NCI-H2029 (cell line): ENCODE measurements at regions not wholly inside any gene's neighbourhood (a gene's known extent, or its start where the extent isn't known, plus 50 kb on each side); places are given as distances from the start of the nearest gene placed in this dataset.

Experiments
- DNase-seq: peaks from one replicate; lab custom pipeline; 2025; lab: John Stamatoyannopoulos, UW

DNA sequence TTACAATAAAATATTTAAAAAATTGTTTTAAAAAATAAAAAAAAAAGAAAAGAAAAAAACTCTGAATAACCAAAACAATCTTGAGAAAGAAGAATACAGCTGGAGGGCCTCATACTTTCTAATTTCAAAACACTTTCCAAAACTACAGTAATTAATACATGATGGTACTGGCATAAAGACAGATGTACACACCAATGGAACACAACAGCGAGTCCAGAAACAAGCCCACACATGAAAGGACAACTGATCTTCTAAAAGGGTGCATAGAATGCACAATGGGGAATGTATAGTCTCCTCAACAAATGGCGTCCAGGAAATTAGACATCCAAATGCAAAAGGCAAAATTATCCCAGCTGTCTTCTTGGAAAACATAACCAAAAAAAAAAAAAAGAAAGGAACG is 99.6 kb downstream of the LURAP1L start:
- no peak for DNase-seq

GRCh38 chr9:12875191-12875590 is 100.4 kb downstream of the LURAP1L start:
- no peak for DNase-seq

DNA sequence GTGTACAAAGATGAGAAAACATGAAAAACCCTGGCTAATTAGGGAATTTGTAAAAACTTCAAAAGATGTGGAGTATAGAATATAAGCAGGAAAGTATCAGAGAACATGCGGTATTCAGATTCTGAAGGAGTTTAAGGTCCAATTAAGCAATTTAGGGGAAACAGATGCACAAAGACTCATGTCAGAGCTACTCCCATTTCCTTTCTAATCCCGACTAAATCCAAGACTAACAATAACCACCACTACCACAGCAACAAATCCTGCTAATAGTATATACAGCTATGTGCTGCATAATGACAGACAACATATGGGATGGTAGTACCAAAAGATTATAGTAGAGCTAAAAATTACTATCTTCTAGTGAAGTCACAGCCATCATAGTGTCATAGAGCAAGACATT is 102.1 kb downstream of the LURAP1L start:
- DNase-seq = no peak

DNA sequence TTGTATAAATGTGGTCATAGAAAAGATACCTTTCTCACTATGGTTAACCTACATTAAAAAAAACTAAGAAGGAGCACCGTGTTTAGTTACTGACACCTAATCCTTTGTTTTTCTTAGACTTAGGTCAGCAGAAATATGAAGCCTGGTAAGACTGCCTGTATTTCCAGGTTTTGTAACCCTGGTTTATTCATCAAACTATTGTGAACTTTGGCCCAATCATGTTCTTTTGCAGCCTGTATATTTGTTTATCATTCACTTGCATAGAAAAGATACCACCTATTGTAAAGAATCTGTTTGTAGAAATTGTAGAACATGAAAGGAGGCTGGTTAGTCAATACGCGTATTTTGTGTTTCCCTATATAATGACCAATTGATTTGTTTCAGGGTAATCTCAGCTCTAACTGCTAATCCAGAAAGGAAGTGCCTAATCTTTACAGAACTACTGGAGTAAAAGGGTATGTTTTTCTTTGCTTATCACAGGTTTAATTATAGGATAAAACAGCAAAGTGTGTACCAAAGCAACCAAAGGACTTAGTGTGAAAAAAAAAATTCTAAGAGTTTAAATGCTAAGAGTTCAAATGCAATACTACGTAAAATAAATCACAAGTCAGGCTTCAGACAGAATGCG is 103.6 kb downstream of the LURAP1L start:
- no peak for DNase-seq

- no peak for DNase-seq
These were observed 105.1 kb downstream of the LURAP1L start for GRCh38 chr9:12879961-12880360.

GRCh38 chr9:12880406-12881015 is 105.7 kb downstream of the LURAP1L start:
- DNase-seq = no peak

DNA sequence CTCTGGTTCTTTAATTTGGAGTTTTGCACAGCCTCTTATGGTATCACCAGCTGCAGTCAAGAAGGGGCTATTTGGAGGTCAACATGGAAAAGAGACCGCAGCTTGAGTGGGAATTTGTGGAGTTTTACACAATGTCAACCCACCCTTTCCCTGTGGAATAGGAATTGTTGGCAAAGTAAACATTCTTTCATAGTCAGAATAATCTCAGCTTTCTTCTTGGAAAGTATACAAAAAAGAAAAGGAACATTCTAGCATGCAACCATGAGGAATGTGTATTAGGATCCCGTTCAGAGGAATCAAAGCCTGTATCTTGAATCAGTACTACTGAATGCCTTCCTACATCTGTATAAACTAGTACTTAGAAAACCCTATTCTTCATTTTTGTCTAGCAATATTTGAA is 107.6 kb downstream of the LURAP1L start:
- DNase-seq = no peak

- DNase-seq = no peak
These were observed 110.0 kb downstream of the LURAP1L start for GRCh38 chr9:12884736-12885395.

DNA sequence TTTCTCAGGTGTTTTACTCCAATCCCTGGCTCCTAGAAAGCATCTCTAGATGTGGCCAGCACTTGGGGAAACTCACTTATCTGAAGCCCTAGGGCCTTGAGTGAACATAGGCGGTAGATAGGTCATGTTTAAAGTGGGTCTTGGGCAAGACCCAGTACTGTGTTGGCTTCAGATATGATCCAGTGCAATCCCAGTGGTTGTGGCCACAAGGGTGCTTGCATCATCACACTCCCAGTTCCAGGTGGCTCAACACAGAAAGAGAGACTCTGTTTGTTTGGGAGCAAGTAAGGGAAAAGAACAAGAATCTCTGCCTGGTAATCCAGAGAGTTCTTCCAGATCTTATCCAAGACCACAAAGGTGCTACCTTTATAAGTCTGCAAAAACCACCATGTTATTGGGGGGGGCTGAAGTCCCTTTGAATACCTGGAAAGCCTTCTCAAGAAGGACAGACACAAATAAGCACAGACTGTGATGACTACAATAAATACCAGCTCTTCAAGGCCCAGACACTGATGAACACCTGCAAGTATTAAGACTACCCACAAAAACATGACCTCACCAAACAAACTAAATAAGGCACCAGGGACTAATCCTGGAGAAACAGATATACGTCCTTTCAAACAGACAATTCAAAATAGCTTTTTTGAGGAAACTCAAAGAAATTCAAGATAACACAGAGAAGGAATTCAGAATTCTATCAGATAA is 114.7 kb downstream of the LURAP1L start:
- DNase-seq = no peak

- no peak for DNase-seq
These were observed 116.8 kb downstream of the LURAP1L start for GRCh38 chr9:12891588-12891987.

DNA sequence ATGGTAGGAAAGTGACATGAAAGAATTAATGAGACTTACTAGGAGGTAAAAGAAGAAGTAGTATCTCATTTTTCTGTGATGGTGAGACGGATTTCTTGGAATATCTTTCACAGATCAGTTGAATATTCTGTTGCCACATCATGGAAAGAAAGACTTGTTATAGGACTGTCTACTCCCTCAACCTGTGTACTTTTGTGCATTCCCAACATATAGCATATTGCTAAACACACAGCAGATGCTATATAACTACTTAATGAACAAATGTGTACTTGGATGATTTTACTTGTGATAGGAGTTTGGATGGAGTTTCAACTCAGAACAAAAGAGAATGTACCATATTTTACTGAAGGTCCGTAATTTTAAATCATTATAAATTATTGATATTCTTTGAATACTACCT is 128.5 kb downstream of the LURAP1L start:
- no peak for DNase-seq

DNA sequence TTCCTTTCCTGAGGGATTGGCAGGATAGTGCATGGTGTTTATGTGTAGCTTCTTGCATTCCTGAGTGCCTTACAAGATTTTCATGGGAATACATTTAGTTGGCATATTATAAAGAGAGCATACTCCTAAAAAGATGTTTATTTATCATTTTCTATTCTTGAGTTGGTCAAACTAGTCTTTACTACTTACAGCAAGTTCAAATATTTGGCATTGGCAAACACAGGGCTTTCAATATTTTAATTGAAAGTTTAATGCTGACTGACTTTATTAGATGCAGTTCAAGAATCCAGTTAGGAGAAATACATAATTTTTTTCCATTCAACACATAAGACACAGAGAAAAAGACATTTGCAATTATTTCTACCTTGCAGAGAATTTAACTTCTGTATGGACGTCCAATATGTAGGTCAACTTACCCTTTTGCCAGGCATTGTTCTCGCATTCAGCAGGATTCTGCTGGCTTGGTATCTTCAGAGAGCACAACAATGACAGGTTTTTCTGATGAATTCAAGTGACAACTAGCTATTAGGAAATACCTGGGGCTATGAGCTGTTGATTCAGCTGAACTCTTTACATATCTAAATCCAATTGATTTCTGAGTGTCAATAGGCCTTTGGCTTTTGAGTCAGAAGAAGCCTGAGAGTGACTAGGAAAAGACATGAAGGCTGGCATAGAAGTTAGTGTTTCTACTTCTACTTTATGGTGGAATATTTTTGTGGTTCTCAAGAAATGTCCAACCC is 129.6 kb downstream of the LURAP1L start:
- no peak for DNase-seq

GRCh38 chr9:12906646-12907045 is 131.8 kb downstream of the LURAP1L start:
- DNase-seq = no peak

- no peak for DNase-seq
These were observed 134.1 kb downstream of the LURAP1L start for GRCh38 chr9:12908895-12909294.

DNA sequence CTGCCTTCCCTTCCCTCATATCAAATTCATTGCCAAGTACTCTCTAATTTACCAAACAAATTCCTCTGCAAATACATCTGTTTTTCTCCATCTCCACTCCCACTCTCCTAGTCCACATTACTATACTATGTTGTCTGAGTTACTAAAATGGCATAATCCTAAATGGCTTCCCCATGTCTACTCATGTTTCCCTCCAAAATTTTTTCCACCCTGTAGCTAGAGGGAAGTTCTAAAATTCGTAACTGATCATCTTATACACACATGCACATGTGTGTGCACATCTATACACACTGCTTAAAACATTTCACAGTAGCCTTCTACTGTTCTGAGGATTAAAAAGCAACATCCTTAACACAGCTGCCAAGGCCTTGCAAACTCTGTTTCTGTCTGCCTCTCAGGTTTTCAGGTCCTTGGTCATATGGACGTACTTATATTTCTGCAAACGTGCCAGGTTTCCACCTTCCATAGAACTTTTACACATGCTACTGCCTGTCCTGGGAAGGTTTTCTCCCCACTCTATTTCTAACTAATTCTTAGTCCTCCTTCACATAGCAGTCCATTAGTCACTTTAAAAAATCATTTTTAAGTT is 140.6 kb downstream of the LURAP1L start:
- no peak for DNase-seq

DNA sequence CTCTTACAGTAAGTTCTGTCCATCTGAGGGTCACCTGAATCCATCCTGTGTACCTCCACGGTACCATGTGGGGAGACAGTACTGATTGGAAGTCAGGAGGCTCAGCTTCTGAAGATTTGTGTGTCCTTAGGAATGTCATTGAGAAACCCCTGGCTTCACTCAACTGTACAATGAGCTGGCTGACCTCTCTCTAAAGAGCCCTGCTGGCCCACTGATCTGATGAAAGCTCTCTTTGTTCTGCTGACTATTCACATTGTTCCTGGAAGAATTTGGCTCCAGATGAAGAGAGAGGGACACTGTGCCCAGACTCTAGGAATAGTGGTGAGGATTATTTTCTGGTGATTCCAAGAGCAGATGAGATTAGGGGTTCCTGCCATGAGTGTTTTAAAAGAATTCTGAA is 141.2 kb downstream of the LURAP1L start:
- no peak for DNase-seq

GRCh38 chr9:12920437-12920836 is 145.6 kb downstream of the LURAP1L start:
- DNase-seq = no peak

GRCh38 chr9:12921621-12922020 is 146.8 kb downstream of the LURAP1L start:
- no peak for DNase-seq

DNA sequence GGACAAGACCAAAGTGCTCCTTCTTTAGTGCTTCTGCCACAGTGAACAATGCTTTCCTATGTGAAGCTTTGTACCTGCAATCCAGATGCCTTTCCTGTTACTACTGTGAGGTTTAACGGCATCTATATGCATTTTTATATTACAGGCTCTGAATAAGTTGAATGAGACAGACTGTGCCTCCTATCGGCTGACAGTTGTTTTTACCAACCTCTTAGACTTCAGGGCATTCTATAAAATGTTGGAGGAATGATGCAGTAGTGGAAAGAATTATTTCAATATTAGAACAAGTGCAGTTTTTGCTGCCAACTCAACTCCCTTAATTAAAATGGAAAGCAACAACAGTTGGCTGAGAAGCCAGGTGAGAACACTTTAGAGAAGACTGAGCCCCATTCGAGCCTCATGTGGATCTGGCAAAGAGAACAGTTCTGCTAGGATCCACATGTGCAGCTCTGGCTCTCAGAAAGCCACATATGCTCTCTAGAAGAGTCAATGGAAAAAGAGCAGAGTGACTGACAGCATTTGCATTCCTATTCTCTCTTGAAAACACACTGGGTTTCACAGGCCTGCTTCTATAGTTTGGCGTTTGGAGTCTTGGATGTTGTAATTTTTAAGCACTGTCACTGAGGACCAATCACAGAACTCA is 147.5 kb downstream of the LURAP1L start:
- no peak for DNase-seq

GRCh38 chr9:12923468-12924009 is 148.7 kb downstream of the LURAP1L start:
- no peak for DNase-seq

DNA sequence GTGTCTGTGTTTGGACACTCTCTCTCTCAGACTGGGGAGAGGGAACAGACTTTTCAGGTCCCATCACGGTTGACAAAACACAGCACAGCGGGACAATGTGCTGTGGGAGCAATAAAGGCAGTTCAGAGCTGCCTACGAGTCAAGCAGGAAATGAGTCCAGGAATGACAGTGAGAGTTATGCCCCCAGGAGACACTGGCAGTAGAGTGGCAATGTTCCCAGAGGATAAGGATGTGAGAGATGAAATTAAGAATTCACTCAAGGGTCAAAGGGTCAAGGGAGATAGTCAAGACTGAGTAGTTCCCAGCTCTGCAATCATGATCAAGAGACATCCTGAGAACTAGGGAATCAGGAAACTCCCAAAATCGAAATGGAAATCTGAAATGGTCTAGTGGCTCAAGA is 156.1 kb downstream of the LURAP1L start:
- no peak for DNase-seq
